Fibroblast of the aortic adventitia (primary cell): ENCODE measurements at regions not wholly inside any gene's neighbourhood (a gene's known extent, or its start where the extent isn't known, plus 50 kb on each side); places are given as distances from the start of the nearest gene placed in this dataset.

Experiments used
- DNase-seq: peaks from one replicate; pipeline ENCODE4 v3.0.0-alpha.2; 2010; ENCODE audit warnings: low read depth
- H3K4me3 ChIP-seq: 2 replicates; pipeline ENCODE4 v1.5.1; 2011; ENCODE audit warnings: low read depth, mild to moderate bottlenecking, control low read depth, low read length, moderate library complexity
- TF ChIP-seq, protein P1 (sequence below): IDR thresholded peaks from 2 replicates; pipeline ENCODE4 v1.5.1; 2011; ENCODE audit warnings: mild to moderate bottlenecking, low read length, control low read depth, inconsistent platforms; ENCODE audit not compliant: insufficient read depth

DNA sequence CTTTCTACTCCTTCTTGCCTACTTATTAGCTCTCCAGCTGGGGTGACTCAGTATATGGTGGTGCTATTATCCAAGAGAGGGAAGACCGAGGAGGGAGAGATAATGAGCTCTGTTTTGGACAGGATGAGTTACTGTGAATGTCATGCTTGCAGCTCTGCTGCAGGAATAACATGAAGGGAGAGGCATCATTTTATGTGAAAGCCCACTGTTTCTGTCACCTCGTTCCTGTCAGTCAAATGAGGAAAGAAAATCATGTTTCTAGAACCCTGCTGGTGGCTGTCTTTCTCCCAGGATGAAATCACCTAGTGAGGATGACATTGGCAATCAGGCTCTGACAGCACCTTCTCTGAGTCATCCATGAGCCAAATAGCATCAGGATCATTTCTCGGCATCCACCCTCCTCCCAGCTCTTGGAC, 1291.6 kb upstream of the AUTS2 start:
- TF ChIP-seq, protein P1, sequence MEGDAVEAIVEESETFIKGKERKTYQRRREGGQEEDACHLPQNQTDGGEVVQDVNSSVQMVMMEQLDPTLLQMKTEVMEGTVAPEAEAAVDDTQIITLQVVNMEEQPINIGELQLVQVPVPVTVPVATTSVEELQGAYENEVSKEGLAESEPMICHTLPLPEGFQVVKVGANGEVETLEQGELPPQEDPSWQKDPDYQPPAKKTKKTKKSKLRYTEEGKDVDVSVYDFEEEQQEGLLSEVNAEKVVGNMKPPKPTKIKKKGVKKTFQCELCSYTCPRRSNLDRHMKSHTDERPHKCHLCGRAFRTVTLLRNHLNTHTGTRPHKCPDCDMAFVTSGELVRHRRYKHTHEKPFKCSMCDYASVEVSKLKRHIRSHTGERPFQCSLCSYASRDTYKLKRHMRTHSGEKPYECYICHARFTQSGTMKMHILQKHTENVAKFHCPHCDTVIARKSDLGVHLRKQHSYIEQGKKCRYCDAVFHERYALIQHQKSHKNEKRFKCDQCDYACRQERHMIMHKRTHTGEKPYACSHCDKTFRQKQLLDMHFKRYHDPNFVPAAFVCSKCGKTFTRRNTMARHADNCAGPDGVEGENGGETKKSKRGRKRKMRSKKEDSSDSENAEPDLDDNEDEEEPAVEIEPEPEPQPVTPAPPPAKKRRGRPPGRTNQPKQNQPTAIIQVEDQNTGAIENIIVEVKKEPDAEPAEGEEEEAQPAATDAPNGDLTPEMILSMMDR, result no peak
- no peak for DNase-seq
- H3K4me3 ChIP-seq, result no peak overlapping the region

DNA sequence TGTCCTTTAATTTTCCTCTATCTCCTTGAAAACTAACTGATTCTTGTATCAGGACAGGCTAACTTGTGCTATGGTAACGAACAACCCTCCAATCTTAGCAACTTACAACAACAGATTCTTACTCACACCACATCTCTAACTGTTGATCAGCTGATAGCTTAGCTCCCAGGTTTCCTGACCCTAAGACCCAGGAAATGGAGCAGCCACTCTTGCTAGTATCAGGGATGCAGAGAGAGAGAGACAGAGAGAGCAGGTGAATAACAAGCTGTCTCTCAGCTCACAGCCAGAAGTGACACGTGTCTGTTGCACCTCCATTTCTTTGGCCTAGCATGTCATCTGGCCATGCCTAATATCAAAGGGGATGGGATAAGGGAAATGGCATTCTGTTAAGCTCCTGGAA, 1289.0 kb upstream of the AUTS2 start:
- no peak for DNase-seq
- H3K4me3 ChIP-seq, result no peak overlapping the region
- TF ChIP-seq, protein P1, result no peak

DNA sequence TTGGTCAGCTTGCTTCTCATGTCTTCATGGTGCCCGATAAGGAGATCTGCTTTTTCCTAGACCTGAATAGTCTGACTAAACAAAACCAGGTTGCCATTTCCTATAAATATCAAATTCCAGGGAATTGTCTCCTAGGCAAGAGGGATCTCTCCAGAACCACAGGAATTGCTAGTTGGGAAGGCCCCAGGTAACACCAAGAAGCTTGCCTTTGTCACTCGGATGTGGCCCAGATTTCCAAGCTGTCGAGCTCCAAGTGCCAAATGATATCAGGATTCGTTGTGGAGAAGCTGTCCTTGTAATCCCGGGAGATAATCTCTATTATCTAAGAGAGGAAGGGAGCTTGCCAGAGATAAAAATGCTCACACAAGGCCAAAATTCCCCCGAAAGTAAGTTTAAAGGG, 1288.5 kb upstream of the AUTS2 start:
- TF ChIP-seq, protein P1, result no peak
- no peak for DNase-seq
- H3K4me3 ChIP-seq, result no peak overlapping the region

DNA sequence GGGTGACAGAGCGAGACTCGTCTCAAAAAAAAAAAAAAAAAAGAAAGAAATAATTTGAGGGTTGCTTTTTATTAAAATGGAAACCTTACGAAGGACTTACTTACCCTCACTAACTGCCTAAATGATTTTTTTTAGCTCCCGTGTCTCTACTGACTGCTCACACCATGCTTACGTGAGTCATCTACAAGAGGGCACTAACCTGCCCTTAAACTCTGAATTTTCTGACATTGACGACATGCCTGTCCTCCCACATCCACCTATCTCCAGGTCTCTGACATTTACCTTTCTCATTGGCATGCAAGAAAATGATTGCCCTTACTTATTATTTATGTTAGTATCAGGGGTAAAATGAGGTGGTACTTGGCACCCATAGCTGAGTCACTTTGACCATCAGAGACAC, 1286.3 kb upstream of the AUTS2 start:
- TF ChIP-seq, protein P1, result no peak
- no peak overlapping the region for H3K4me3 ChIP-seq
- DNase-seq, result no peak

DNA sequence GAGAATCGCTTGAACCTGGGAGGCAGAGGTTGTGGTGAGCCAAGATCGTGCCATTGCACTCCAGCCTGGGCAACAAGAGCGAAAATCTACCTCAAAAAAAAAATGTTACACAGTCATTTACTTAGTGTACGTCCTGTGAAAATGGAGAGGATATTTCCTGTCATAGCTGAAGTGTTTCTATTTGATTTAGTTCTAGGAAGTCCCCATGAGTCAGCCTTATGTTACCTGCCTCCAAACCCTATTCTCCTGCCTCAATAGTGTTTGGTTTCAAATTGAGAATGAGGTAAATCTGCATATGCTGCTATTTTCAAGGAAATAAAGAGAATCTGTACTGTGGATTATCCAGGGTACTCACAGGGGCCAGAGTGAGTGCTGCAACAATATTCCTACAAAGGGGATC, 1284.5 kb upstream of the AUTS2 start:
- TF ChIP-seq, protein P1, result no peak
- no peak overlapping the region for H3K4me3 ChIP-seq
- no peak for DNase-seq

DNA sequence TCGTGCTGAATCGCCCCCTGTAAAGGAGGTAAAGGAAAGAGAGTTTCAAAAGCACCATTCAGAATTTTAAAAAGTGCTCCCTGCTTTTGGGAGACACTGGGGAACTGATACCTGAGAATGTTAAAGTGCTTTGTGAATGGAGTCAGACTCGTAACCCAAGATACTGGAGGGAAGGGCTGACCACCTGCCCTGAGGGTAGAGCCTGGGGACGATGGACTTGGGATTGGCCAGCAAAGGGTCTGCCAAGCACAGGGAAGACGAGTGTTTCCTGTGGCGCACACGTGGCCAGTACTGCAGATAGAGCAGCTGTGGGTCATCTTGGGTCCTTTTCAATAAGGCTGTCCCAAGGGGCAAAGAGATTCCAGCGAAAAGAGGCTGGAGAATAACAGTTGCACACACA, 1284.1 kb upstream of the AUTS2 start:
- TF ChIP-seq, protein P1, result no peak
- DNase-seq, result no peak
- no peak overlapping the region for H3K4me3 ChIP-seq

DNA sequence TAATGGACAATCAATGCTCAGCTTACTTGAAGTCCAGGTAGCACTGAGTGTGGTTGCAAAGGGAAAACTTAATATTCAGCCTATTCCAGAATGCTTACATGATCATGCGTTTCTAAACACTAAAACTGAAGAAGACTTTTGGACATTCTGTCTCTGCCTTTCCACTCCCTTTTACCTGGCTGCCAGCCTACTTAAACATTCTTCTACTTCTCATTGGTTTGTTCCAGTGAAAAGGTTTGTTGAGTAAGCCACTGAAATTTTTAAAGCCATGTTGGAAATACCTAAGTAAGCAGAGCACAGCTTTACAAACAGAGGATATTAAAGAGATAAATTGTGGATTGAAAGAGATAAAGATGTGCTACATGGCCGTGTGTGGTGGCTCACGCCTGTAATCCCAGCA, 1280.8 kb upstream of the AUTS2 start:
- TF ChIP-seq, protein P1, result no peak
- no peak for DNase-seq
- no peak overlapping the region for H3K4me3 ChIP-seq
